Tongue (tissue), 1 donor: ENCODE measurements at regions not wholly inside any gene's neighbourhood (a gene's known extent, or its start where the extent isn't known, plus 50 kb on each side); places are given as distances from the start of the nearest gene placed in this dataset.

Experiments used
- DNase-seq: peaks from one replicate; pipeline ENCODE4 v3.0.0-alpha.2; 2015

DNA sequence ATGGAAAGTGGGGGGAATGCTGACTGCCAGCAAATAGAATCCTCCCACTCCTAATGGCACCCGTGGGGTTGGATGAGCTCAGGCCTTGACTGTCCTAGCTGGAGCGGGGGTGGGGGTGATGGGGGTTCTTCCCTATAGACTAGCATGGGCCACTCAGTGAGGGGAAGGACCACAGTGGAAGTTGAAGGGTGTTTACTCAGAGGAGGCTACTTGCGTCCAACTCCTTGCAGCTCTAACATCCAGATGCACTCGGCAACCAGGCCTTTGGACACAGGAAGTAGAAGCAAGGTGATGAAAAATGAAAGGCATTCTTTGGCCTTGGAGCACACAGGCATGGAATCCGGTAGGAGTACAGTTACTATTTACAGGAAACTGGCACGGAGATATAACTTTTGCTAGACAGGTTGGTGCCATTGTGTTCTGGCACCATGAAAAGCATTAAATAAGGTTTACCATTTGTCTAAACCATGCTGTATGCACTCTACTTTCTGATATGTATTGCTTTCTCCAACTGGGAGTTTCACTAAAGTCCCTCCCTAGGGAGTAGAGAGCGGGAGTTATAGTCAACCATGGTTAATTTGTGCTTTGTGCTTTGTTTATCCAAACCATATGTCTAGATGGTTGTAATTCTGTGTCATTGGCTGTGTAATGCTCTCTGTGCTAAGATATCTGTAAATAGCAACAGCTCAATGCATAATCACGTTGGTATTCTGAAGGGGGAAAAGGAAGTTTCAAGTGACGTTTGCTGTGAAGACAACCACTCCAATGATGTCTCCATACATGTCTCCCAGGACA lies 125.3 kb downstream of the TSHZ3 start:
- DNase-seq = peak; percentile 72

DNA sequence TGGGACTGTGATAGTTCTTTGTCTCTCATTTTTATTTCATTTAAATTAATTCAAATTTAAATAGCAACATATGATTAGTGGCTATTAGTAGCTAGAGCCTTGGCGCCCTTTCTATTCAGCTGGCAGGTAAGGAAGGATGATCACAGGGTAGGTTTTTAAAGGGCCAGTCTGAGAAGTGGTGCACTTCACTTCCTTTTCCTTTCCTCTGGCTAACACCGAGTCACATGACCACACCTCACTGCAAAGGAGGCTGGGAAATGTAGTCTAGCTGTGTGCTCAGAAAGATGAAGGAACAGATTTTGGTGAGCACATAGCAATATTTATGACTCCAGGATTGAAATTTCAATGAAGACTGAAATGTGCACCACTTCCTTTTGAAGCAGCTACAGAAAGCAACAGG lies 128.7 kb downstream of the TSHZ3 start:
- DNase-seq = no peak

DNA sequence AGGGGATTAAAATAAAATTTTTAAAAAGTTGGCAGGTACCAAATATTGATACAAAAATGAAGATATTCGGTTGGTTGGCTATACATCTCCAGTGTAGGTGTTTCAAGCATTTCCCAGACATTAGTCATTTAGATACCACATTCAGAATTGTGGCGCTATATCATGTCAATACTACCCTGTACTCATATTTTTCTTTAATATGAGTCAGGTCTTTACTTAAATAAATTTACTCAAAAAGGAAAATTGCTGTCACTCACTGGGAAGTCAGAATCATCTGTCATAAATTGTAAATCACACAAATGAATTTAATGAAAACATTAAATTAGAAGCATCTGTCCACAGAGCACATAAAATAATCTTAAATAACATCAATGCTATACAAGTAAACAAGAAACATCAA lies 134.2 kb downstream of the TSHZ3 start:
- no peak for DNase-seq

DNA sequence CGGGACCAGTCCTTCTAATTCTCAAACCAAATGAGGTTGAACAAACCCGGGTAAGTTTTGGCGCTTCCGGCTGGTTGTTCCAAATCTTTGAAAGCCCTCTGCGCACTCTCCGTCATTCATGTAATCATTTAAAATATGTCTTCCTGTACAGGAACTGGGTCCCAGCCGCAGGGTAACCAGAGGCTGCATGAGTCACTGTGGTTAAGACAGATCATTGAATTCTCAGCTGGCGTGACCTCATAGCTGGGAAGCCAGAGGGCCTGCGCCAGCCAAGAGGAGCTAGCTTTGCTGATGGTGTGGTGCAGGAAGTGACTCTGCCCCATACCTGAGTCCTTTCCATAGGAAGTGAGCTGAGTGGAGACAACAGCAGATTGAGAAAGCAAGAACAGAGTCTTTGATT lies 135.2 kb downstream of the TSHZ3 start:
- peak; percentile 62 for DNase-seq

DNA sequence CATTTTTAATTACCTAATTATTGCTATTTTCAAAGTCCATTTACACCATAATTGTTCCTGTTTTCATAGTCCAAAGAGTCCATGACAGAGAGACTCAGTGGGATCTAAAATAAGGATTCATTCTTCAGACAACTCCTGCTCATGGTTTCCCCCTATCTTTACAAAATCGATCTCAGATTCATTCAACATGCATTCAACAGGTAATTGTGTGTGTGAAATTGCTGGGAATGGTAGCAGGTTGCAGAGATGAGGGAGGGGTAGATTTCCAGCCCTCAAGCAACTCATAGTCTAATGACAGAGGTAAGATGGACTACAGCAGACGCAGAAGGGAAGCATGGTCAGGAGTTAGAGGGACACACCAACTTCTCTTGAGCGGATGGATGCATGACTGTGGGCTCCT lies 138.1 kb downstream of the TSHZ3 start:
- DNase-seq = no peak

DNA sequence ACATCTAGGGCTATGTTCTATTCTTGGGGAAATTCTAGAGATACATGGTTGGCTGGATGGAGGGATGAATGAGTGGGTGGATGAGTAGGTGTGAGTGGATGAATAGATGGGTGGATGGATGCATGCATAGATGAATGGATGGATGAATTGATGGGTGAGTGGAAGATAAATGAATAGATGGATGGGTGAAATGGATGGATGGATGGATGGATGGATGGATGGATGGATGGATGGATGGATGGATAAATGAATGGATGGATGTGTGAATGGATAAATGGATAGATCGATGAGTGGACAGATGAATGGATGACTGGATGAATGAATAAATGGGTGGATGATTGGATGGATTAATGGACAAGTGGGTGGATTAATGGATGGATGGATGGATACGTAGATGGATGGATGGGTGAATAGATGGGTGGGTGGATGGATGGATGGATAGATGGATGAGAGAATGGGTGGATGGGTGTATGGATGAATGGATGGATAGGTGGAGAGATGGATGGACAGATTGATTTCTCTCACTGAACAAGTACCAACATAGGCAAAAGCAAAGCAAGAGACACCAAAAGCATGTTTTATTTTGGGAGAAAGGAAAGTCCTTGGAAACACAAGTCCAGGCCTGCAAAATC lies 143.2 kb downstream of the TSHZ3 start:
- no peak for DNase-seq

DNA sequence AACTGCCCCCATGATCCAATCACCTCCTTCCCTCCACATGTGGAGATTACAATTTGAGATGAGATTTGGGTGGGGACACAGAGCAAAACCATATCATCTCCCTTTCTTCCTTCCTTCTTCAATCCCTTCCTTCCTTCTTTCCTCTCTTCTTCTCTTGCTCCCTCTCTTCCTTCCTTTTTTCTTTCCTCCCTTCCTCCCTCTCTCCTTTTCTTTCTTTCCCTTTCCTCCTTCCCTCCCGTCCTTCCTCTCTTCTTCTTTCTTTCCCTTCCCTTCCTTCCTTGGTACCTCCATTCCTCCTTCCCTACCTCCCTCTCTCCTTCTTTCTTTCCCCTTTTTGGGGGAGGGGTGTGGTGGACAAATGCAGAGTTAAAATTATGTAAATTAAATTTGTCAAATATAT lies 145.1 kb downstream of the TSHZ3 start:
- no peak for DNase-seq

DNA sequence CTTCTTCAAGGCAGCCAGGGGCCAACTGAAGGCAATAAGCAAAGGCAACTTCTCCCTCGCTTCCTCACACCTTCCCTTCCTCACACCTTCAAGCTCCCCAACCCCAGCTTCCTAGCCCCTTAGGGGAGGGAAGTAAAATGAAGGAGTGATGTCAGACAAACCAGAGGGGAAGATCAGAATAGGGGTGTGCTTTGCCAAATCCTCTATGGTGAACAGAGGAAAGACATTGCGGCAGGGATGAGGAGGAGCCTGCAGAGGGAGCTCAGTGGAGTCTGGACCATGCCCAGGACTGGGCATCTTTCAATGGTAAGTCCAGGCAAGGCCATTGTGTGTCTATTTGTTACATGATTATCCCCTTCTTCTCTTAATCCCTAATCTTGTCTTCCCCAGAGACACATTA lies 164.0 kb downstream of the TSHZ3 start:
- no peak for DNase-seq

DNA sequence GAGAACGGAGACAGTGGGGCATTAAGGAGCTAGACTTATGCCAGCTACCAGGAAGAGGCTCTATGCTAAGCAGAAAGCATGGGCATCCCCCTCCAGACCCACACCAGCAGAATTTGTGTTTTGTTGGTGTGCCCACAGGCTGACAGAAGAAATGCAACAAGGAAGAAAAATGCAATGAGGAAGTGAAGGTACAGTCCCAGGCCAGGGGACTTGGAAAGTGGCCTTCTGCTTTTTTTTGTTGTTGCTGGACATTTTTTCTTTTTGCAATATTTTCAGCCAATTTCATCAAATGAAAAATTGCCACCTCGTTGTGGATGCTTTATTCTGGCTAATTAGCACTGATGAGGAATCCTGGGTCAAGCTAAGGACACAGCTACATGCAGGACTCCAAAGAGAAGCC lies 167.7 kb downstream of the TSHZ3 start:
- no peak for DNase-seq

DNA sequence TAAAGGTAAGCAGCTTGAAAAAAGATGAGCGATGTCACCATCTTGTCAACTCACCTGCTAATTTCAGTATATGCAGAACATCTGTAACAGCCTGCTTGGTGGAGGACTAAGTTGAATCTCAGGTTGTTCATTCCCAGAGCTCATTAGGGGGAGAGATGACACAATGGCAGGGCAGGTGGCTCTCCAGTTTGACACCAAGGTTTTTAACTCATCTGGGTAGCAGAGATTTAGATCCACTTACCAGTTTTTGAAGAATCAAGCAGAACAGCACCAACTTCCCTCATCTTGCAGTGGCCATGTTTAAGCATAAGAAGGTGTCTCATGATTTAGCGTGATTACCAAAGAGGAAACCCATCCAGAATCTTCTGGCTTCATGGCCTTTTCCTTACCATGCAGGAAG lies 168.3 kb downstream of the TSHZ3 start:
- DNase-seq = no peak

DNA sequence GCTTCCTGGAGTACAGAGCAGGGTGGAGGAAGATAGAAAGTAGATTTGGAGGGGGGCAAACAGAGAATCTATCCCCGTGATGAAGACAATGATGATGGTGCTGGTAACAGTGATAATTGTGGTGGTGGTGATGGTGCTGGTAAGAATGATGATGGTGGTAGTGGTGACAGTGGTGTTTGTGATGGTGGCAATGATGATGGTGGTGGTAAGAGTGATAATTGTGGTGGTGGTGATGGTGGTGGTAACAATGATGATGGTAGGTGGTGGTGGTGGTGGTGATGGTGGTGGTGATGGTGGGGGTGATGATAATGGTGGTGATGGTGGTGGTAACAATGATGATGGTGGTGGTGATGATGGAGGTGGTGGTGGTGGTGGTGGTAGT lies 169.8 kb downstream of the TSHZ3 start:
- no peak for DNase-seq

DNA sequence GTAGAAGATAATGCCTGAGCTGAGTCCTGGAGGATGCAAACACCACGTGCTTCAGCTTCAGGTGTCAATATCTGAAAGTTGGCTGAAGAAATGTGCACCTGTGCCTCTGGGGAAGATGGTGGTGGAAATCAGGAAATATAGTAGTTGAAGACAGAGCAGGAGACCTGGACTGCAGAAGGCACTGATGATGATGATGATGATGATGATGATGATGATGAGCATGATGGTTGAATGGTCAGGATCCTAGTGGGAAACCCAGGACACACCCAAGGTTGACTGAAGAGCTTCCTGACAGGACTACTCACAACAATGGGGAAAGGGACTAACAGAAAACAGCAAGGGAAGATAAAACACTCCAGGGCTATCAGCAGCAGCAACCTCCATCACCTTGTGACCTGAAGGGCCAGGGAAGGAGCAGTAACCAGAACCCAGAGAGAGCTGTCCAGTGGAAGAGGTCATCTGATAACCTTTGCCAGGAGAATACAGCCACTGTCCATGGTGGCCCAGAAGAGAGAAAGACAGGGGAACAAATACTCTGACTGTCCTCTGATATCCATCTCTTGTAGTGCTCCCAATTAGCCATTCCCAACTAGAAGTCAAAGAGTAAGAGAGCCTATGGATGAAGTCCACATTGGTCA lies 170.3 kb downstream of the TSHZ3 start:
- no peak for DNase-seq

DNA sequence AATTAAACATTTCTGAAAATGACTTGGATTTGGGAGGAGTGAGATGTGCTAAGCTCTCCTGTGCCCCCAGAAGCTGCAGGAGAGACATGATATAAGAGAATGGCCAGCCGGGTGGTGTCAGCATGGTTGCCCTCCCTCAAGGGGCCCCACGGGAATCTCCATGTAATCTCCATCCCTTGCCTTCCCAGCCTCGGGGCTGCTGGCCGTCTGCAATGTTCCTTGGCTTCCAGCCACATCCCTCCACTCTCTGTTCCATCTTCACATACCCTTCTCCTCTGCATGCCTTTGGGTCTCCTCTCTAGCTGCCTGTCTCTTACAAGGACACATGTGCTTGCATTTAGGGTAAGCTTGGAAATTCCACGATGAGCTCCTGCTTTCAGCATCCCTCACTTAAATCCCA lies 172.0 kb downstream of the TSHZ3 start:
- DNase-seq = peak; percentile 47

DNA sequence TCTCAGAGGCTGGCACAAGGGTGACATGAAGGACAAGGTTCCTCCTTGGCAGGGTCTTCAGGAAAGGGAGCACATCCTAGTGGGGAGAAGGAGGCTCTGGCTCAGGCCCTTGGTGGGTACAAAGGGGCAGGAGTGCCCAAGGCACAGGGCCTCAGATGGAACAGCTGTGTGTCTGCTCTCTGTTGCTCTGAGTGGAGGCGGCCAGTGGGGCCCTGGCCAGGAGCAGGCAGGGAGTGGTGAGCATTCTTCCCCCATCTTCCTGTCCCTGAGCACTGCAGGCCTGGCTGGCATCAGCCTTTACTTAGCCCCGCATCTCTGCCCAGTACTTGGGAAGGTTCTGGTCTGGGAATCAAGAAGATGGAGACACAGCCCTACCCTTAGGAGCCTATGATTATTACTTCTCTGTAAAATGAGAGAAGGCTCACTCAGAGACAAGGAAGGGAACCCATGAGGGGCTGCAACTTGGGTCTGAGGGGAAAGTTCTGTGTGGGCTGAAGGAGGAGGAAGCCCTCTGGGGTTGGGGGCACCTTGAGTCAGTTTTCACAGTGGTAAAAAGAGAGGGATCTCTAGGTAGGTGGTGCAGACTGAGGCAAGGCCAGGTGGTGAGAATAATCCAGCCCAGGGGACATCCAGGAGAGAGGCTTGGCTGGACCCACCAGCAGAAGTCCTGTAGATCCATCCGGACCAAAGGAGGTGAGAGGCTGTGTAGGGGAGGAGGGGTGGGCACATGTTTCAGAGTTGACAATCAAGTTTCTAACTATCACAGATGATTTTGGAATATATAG lies 173.5 kb downstream of the TSHZ3 start:
- DNase-seq = no peak

DNA sequence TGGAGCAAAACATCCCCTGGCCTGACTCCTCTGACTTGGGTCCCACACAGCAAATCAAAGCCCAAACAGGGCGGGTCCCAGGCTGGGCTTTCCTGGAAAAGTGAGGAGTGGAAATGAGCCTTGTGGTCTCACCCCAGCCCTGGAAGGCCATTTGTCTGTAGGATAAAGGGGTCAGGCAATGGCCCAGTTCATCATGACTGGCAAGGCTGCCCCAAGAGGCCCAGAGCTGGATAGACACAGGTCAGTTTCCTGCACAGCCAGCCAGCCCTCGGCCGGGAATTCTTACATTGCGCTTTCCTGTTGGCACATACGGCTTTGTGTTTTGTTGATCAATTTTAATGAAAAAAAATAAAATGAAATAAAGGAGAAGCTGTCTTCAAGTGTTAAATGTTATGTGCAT lies 174.3 kb downstream of the TSHZ3 start:
- no peak for DNase-seq

DNA sequence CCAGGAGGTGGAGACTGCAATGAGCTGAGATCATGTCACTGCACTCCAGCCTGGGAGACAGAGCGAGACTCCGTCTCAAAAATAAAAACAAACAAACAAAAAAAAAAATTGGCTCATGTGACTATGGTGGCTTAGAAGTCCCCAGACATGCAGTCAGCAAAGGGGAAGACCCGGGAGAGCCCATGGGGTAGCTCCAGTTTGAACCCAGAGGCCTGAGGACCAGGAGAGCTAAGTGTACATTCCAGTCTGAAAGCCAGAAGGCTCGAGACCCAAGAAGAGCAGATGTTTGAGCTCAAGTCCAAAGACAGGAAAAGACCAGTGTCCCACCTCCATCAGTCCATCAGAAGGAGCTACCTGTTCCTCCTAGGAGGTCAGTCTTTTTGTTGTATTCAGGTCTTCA lies 175.2 kb downstream of the TSHZ3 start:
- no peak for DNase-seq

DNA sequence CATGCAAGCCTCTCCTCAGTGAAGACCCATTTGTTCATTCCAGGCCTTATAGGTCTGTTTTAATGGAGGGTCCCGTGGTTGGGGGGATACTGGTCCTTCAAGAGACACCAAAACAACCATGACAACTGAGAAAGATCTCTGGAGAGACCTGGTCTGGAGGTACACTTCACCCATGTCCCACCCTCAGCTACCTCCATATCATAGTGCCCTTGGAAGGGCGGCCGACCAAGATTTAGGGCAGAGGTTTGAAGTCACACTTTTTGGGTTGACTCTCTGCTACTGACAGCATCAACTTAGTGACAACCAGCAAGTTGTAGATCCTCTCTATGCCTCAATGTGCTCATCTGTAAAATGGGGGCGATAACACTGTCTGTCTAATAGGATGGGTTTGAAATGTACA lies 177.3 kb downstream of the TSHZ3 start:
- DNase-seq = no peak

DNA sequence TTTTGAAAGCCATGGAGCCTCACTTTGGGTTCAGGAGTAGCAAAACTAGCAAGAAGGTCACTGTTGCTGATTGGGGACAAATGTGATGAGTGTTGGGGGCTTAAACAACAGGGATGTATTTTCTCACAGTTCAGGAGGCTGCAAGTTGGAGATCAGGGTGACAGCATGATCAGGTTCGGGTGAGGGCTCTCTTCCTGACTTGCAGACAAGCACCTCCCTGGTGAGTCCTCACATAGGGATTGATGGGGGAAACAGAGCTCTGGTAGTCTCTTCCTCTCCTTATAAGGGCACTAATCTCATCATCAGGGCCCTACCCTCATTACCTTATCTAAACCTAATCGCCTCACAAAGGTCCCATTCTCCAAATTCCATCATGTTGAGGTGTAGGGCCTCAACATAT lies 179.2 kb downstream of the TSHZ3 start:
- no peak for DNase-seq

DNA sequence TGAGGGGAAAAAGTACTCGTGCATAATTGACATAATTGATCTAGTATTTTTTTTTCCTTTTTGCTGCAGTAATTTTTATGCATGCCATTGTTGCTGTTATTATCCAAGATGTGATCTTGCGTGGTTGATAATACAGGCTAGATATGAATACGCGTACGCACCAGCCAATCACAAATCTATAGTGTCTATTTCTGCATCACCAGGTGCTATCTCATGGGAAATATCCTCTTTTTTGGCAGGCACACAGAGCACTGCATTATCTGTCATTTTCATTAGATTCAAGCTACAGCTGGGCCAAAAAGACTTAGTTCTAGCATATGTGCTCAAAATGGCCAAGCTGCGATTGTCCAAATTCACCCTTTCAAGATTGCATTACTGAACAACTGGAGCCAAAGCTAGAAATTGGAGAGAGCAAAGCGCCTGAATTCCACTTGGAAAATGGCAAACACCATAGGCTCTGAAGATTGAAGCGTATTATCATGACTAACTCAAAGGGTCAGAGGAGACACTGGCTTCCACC lies 181.1 kb downstream of the TSHZ3 start:
- DNase-seq = peak; percentile 46

DNA sequence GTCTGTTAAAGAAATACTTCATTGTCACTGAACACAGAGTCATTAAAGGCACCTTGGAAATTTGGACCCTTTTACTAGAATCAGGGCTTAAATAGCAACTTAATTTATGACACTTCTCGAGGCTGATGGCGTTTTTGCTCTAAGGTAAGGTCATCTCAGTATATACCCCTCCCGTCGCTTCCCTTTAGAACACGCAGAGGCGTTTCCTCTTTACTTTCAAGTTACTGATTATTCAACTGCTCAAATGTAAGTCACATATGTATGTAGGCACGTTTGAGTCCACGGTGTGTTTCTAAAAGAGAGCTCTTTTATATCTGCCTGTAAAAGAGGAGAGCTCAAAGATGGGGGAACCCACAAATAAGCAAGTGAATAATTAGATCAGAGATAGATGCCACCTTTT lies 181.5 kb downstream of the TSHZ3 start:
- no peak for DNase-seq

DNA sequence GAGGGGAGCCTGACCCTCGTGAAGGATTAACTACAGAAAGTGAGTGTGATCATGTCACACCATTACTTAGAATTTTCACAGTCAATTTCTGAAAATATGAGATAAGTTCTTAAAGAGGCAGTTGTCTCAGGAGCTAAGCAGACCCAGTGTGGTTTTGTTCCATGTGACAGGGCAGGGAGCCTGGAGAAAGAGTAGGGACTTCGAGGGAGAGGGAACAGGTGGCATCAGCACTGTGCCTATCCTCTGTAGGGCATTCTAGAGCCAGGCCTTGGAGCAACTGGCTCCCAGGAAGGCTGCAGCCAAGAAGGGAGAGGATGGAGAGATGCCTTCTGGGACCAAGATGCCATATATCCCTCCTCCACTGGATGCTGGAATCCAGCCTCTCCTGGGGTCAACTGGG lies 183.0 kb downstream of the TSHZ3 start:
- DNase-seq = no peak

DNA sequence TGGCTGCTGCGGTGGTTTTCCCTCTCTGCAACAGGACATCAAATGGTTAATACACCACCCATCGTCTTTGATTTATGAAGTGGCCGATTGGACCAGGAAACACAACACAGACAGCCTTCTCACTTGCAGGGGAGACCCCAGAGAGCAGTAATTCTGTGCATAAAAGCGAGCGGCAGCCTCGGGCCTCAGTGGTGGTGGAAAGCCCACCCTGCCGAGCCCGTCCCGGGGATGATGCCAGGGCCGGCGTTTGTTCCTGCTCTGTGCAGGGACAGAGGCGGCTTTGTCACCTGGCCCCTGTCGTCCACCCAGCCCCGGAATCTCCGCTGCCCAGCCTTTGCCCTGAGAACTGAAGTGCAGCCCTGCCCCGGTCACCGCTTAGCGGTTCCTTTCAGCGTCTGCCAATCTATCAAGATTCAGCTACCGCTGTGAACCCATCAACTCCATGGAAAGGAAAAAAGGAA lies 184.4 kb downstream of the TSHZ3 start:
- no peak for DNase-seq
